Motor neuron (in vitro differentiated cells): ENCODE measurements at regions not wholly inside any gene's neighbourhood (a gene's known extent, or its start where the extent isn't known, plus 50 kb on each side); places are given as distances from the start of the nearest gene placed in this dataset.

Experiments used
- ATAC-seq, 8 experiments: fragments of 200-7000 bp; cut with Tn5 transposase; replicated peaks in 6 of 8; 2 replicates each; pipeline ENCODE4 v1.8.0; 2021; ENCODE audit warnings: mild to moderate bottlenecking in 8 of 8, moderate library complexity in 8 of 8
- H3K27ac ChIP-seq, 2 donors: fragments of 250-450 bp; sonication (Bioruptor Pico); 2 replicates each; pipeline ENCODE4 v1.9.0; 2021; ENCODE audit warnings: antibody characterized with exemption in 2 of 2, mild to moderate bottlenecking in 2 of 2, moderate library complexity in 1 of 2
- H3K4me1 ChIP-seq, 2 donors: fragments of 250-450 bp; sonication (Bioruptor Pico); replicated peaks in 1 of 2; 2 replicates each; pipeline ENCODE4 v1.6.1; 2021; ENCODE audit warnings: antibody characterized with exemption in 2 of 2, mild to moderate bottlenecking in 2 of 2, moderate library complexity in 1 of 2
- H3K4me3 ChIP-seq, 5 donors: fragments of 250-450 bp; sonication (Bioruptor Pico); 2 replicates each; pipeline ENCODE4 v1.9.0; 2021; ENCODE audit warnings: antibody characterized with exemption in 5 of 5, mild to moderate bottlenecking in 5 of 5, moderate library complexity in 4 of 5
- WGBS, 10 experiments: fragments of 450-650 bp; shearing (Covaris generic); methylation state at CpG; one replicate each; pipeline ENCODE4 v1.0.0; 2022; 5-methylcytosine and 5-hydroxymethylcytosine counted together
- in situ Hi-C, 9 experiments: fragments of 400-800 bp; cut with MboI; loops; one replicate each; pipeline ENCODE4 v1.15.0; 2021; ENCODE audit warnings: low sequenced_read_pairs in 9 of 9, low pct_unique_long_range_greater_than_20kb in 2 of 9; ENCODE audit not compliant: unreplicated experiment in 9 of 9

DNA sequence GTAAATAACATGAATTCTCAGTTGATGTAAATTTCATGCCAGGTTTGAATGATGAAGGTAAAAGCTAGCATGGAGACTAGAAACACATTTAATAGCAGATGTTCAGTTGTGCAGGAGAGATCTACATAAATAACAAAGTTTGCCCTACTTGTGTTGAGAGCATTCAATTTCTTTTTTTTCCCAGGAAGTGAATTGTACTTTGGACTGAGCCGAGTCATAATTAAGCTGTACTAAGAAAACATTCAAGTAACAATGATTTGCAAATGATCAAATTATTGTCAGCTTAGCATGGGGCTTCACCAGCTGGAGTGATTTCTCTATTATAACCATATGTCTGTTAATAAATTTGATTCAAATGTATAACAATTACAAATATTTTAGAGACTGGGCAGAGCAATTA, 893.5 kb upstream of the MAP3K7 start:
- Histone ChIP-seq H3K27ac (no peak overlapping the region), H3K4me1 (peaks cover 0 to 5% of the 10 kb centered on the region in 2 donors), H3K4me3 (no peak overlapping the region)
- in situ Hi-C loops = no loop called here
- ATAC-seq = no peak
- WGBS, 10 experiments = 0 to 100% (median 63%) methylated on average over 1 of the region's 1 CpG; no CpG with 5 or more reads in 3 of the 10 experiments

DNA sequence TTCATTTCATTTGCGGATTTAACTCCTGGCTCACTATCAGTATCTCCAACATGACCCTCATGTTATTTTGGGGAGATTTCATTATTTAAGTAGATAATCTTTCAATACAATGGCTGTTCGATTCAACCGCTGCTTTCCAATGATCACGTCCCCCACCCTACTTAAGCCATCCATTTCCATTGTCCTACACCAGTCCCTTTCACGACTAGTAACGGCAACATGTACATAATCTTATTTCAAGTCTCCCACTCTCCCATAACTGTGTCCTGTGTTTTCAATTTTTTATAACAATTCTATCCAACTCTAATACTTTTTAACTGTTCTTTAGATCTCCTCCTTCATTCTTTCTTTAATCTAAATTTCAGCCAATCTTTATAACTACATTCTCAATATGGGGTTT, 890.8 kb upstream of the MAP3K7 start:
- H3K27ac ChIP-seq = no peak overlapping the region
- ATAC-seq = no peak
- WGBS, 10 experiments = 14 to 100% (median 87%) methylated on average over 1 to 6 of the region's 6 CpGs
- H3K4me1 ChIP-seq = peaks cover 0 to 5% of the 10 kb centered on the region in 2 donors
- in situ Hi-C loops = no loop called here
- H3K4me3 ChIP-seq = no peak overlapping the region

DNA sequence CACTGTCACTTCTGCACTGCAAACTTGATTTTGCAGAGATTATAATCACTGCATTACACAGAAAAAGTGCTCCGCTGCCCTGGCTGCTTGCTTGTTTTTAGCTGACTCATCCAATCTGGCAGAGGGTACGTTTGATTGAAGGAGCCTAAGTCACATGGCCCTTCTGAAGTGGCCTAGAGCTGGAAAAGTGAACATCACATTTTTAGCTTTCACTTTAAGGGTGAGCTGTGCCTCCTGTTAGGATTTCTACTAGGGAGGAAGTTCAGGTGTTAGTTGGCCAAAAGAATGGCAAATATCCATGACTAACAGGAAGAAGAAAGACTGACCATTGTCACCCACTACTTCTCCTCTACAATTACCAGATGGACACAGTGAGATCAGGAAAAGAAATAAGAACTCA, 889.1 kb upstream of the MAP3K7 start:
- ATAC-seq = peak; percentile 22 to 98 (median 82)
- 0 to 80% (median 43%) methylated on average over 1 to 2 of the region's 2 CpGs; no CpG with 5 or more reads in 2 of the 10 experiments for WGBS, 10 experiments
- H3K4me3 ChIP-seq = no peak overlapping the region
- no peak overlapping the region for H3K27ac ChIP-seq
- H3K4me1 ChIP-seq = peaks cover 0 to 5% of the 10 kb centered on the region in 2 donors
- in situ Hi-C loops = no loop called here

DNA sequence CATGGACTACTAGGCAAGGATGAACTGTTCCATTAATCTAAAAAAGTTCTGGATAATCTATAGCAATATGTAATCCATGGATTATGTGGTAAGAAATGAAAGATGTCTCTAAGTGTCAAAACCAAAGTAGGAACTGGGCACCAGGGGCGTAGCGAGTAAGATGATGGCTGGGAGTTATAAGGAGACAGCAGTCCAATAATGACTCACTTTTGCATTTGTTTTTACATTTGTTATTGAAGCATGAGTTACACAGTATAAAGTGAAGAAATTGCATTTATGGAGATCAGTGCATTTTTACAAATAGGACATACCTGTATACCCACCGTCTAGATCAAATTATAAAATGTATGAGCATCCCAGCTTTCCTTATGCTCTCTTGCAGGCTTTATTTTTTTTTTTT, 878.5 kb upstream of the MAP3K7 start:
- Histone ChIP-seq H3K27ac (no peak overlapping the region), H3K4me3 (no peak overlapping the region), H3K4me1 (peaks cover 0 to 6% of the 10 kb centered on the region in 2 donors)
- peak in 2 of 8 experiments; percentile 90 to 97 for ATAC-seq
- in situ Hi-C loops = no loop called here
- WGBS, 10 experiments = 18 to 100% (median 74%) methylated on average over 2 to 3 of the region's 3 CpGs; no CpG with 5 or more reads in 2 of the 10 experiments

DNA sequence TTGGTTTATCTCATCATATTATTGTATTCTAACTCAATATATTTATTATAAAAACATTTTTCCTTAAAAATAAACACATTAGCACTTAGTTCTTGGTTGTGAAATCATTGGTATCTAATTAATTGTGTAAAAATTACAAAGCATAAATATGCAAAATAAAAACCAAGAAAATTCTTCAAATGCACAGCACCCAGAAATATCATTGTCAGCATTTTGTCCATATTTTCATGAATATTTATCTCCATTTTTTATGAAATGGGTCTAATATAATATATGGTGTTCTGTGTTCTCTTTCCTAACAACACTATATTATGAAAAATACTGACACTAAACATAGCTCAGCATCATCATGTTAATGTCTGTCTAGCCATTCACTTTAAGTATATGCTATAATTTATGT, 877.8 kb upstream of the MAP3K7 start:
- in situ Hi-C loops = no loop called here
- no peak for ATAC-seq
- no peak overlapping the region for H3K4me3 ChIP-seq
- peaks cover 0 to 6% of the 10 kb centered on the region in 2 donors for H3K4me1 ChIP-seq
- H3K27ac ChIP-seq = no peak overlapping the region

DNA sequence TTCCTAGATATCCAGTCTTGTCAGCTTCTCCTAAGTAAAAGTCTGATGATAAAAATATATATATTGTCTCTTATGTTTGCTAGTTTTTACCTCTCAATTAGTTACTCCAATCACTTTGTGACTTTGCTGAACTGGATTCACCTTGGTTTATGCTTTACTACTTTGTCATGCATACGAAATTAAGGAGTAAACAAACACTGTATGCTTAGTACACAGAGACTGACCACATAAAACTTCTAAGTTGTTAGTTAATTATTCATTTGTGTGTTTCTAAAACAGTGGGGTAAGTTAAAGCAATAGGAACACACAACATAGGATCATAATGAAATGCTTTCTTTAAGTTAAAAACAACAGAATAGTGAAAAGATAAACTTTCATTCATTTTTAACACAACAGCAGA, 877.3 kb upstream of the MAP3K7 start:
- WGBS, 10 experiments = 0 to 67% (median 25%) methylated on average over 1 of the region's 1 CpG; no CpG with 5 or more reads in 2 of the 10 experiments
- H3K4me1 ChIP-seq = peaks cover 0 to 6% of the 10 kb centered on the region in 2 donors
- no peak for ATAC-seq
- no peak overlapping the region for H3K4me3 ChIP-seq
- in situ Hi-C loops = no loop called here
- H3K27ac ChIP-seq = no peak overlapping the region

DNA sequence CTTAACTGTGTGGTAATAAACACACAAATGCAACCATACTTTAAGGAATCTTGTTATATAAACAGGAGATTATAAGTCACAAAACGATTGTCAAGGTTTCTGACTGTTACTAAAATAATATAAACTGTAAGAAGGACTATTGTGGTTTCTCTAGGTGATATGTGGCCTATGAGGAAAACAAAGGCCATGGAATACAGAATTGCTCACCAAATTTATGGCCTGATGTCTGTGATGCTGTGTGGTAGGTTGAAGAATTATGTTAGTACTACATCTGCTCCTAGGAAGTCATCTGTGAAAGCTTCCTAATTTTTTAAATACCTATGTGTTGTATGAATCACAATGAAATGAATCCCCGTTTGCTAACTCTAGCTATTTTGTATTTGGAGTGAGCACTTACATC, 875.4 kb upstream of the MAP3K7 start:
- ATAC-seq = peak in 2 of 8 experiments; percentile 17 to 32
- WGBS, 10 experiments = 0 to 92% (median 56%) methylated on average over 1 to 2 of the region's 2 CpGs; no CpG with 5 or more reads in 2 of the 10 experiments
- H3K27ac ChIP-seq = no peak overlapping the region
- in situ Hi-C loops = no loop called here
- peaks cover 0 to 6% of the 10 kb centered on the region in 2 donors for H3K4me1 ChIP-seq
- H3K4me3 ChIP-seq = no peak overlapping the region

DNA sequence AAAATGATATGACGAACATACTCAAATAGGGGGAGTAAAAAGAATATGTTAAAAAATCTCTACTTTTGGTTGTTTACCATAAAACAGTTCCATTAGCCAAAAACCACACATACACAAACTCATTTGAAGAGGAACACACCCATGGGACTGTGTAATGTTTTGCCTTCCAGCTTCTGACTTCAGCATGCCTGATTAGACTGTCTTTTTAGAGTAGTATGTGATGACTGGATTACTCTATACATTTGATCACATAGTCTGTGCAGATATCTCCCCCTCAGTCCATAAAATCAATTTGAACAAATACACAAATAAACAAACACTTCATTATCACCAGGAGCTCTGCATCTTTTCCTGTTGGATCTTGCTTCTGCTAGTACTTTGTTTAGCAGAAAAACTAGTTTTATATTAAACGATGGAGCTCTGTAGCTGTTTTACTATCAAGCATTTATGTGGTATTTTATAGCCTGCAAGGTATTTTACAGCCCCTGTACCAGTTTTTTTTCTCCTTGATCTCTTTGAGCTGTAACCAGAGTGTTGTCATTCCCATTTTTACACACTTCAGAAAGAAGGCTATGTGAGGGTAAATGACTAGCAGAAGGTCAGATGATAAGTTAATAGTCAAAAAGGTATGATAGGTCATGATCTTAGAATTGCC, 866.5 kb upstream of the MAP3K7 start:
- in situ Hi-C loops = no loop called here

DNA sequence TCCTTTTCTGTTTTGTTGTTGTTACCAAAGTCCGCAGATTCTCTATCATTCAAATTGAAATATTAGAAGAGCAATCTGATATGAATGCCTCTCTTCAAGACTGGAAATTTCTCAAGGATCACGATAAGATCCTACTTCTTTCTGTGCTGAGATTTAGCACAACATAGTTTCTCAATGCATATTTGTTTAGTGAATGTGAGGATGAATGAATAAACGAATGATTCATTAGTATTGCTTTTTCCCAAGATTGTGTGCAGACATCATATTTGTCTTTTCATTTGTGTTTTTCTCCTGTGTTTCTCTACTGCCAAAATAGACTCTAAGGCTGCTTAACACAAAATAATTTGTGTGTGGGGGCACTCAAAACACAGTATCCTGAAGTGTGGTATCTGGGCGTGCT, 862.7 kb upstream of the MAP3K7 start:
- ATAC-seq = no peak
- WGBS, 10 experiments = 26 to 100% (median 87%) methylated on average over 2 to 4 of the region's 4 CpGs; no CpG with 5 or more reads in 1 of the 10 experiments
- Histone ChIP-seq H3K4me1 (peaks cover 0 to 23% of the 10 kb centered on the region in 2 donors), H3K4me3 (no peak overlapping the region), H3K27ac (no peak overlapping the region)
- in situ Hi-C loops = no loop called here

More for the DNA sequence above, 866.5 kb upstream of the MAP3K7 start:
- peak in 2 of 8 experiments; percentile 64 to 68 for ATAC-seq
- Histone ChIP-seq H3K4me1 (peaks cover 0 to 5% of the 10 kb centered on the region in 2 donors), H3K27ac (no peak overlapping the region), H3K4me3 (no peak overlapping the region)
- 7 to 100% (median 78%) methylated on average over 1 to 2 of the region's 2 CpGs for whole genome bisulfite sequencing, 10 experiments

DNA sequence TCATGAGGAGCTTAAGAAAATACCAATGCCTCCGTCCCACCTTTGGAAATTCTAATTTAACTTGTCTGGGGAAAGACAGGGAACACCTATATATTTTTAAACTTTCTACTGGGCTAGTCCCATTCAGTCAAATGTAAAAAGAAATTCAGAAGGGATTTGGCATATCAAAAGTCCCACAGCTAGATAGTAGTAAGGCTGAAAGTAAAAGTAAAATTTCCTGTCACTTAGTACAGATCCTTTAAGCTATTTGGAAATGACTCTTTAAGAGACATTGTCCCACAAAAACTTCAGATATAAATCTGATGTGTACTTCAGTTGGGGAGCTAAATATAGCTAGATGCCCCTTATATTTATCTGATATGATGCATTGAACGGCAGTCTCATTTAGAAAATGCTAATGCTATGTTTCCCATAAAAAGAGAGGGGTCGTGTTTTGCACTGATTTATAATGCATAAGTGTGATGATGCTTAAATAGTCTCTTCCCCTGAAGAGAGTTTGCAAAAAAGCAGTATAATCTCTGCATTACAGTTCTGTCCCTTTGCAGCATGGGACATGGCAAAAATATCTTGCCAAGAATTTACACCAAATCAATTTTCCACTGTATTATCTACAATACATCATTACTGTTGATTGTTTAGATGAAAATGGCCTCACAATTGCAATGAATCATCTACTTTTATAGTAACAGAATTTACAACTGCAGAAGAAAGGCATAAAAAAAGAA, 860.8 kb upstream of the MAP3K7 start:
- Histone ChIP-seq H3K4me3 (no peak overlapping the region), H3K4me1 (peaks cover 0 to 23% of the 10 kb centered on the region in 2 donors), H3K27ac (no peak overlapping the region)
- in situ Hi-C loops = no loop called here
- peak in 5 of 8 experiments; percentile 10 to 90 (median 54) for ATAC-seq
- WGBS, 10 experiments = 0 to 92% (median 57%) methylated on average over 1 to 3 of the region's 3 CpGs

DNA sequence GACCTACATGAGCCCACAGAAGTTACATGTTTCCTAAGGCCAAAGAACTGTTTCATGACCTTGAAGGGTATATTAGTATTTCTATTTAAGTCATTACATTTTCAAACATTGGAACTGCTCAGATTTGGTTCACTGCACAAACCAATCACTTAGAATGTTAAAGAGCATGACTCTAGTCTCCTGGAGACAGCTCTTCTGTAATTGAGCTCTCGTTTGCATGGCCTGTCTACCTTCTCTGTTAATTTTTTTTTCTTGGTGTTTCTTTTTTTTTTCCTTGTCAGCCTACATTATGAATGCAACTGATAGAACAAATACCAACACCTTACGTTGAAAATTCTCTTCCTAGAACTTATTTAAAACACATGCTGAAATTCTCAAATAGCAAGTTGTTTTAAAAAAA, 860.2 kb upstream of the MAP3K7 start:
- Histone ChIP-seq H3K27ac (no peak overlapping the region), H3K4me1 (peaks cover 0 to 23% of the 10 kb centered on the region in 2 donors), H3K4me3 (no peak overlapping the region)
- WGBS, 10 experiments = 0 to 100% (median 68%) methylated on average over 2 of the region's 2 CpGs
- peak in 4 of 8 experiments; percentile 35 to 87 (median 59) for ATAC-seq
- in situ Hi-C loops = no loop called here

DNA sequence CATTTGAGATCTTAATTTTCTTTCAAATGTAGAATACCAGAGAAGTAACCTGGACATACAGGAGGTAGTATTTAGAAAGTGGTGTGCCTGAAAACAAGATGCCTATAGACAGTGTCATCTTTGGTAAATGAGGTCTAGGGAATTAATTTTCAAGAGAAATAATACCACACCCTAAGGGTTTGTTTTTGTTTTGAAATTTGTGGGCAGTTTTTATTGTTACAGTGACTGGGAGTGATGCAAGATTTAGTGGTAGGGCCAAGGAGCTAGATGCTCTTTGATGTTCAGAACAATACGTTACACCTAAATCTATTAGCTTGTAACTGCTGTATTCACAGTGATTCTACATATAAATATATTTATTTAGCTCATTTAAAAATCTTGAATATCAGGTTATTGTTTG, 856.5 kb upstream of the MAP3K7 start:
- peaks cover 0 to 24% of the 10 kb centered on the region in 2 donors for H3K4me1 ChIP-seq
- in situ Hi-C loops = no loop called here
- 15 to 100% (median 85%) methylated on average over 1 of the region's 1 CpG; no CpG with 5 or more reads in 2 of the 10 experiments for WGBS, 10 experiments
- no peak overlapping the region for H3K27ac ChIP-seq
- H3K4me3 ChIP-seq = no peak overlapping the region
- ATAC-seq = no peak

DNA sequence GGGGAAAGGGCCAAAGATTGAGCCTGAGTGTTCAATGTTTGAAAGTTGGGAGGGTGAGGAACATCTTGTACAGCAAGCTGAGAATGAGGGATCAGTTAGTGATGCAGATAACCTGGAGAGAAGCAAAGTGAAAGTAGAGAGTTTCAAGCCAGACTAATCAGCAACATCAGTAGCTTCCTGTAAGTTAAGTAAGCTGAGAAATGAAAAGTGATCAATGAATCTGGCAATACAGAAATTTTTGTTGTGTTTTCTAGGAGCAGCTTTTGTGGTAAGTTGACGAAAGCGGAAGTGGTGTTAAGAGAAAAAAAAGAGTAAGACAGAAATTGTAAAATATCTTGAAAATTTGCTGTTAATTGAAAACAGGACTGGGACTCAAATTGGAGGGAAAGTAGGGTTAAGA, 855.5 kb upstream of the MAP3K7 start:
- ATAC-seq = no peak
- WGBS, 10 experiments = 33 to 100% (median 93%) methylated on average over 2 of the region's 2 CpGs
- no peak overlapping the region for H3K4me3 ChIP-seq
- no peak overlapping the region for H3K27ac ChIP-seq
- in situ Hi-C loops = no loop called here
- H3K4me1 ChIP-seq = peaks cover 5 to 24% of the 10 kb centered on the region in 2 donors
